A549 (cell line): ENCODE measurements at regions not wholly inside any gene's neighbourhood (a gene's known extent, or its start where the extent isn't known, plus 50 kb on each side); places are given as distances from the start of the nearest gene placed in this dataset.

Experiments used
- EHMT2 ChIP-seq: fragments of 200-600 bp; sonication (generic); IDR thresholded peaks from 2 replicates; pipeline ENCODE4 v1.6.1; 2016; ENCODE audit warnings: antibody characterized with exemption, low read depth, mild to moderate bottlenecking, moderate library complexity
- SREBF2 ChIP-seq: fragments of 450-650 bp; IDR thresholded peaks from 2 replicates; pipeline ENCODE4 v1.6.1; 2014; ENCODE audit warnings: mild to moderate bottlenecking, moderate library complexity

DNA sequence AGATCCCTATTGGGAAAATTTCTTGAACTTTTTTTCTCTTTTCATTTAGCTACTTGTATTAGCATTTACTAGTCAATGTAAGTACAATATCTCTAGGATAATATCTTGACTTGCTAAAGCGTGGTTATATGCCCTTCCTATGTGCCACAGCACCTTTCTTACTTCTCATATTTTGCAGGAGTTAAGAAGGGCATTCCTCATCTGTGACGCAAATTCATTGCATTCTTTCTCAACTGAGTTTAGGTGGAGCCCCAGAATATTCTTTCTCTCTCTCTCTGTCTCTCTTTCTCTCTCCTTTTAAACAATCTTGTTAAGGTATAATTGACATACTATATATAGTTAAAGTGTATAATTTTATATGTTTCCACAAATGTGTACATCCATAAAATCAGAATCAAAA, 266.1 kb downstream of the RAB38 start:
- TF ChIP-seq EHMT2 (no peak), SREBF2 (no peak)
